Activated CD8-positive, alpha-beta memory T cell treated with anti-CD3 and anti-CD28 coated beads, Interleukin-2, amount 10 ng/mL, durations not matched to agents 7 days and 5 days (primary cell): ENCODE measurements at regions not wholly inside any gene's neighbourhood (a gene's known extent, or its start where the extent isn't known, plus 50 kb on each side); places are given as distances from the start of the nearest gene placed in this dataset.
"Not testable (repeated sequence)": the region's sequence is repeated elsewhere in the genome, so short reads cannot be mapped to it uniquely, and the experiment has no call there.

ENCODE experiments used
- ATAC-seq: fragments of 150-1000 bp; cut with Tn5 transposase; one replicate; pipeline ENCODE4 v1.10.0; 2021; ENCODE audit warnings: moderate library complexity
- CTCF ChIA-PET: fragments of 350-600 bp; sonication (Branson Sonifier 250); formaldehyde crosslinking; loops from one replicate; lab custom pipeline; 2021; ENCODE audit warnings: antibody characterized with exemption; lab: Charles Lee
- DNase-seq: peaks from one replicate; pipeline ENCODE4 v3.0.0-alpha.2; 2020
- H3K27ac Mint-ChIP-seq: one replicate; pipeline ENCODE4 v1.8.0; 2021; ENCODE audit warnings: mild to moderate bottlenecking, mixed read lengths
- H3K27me3 Mint-ChIP-seq: one replicate; pipeline ENCODE4 v1.8.0; 2021; ENCODE audit warnings: mixed read lengths
- H3K36me3 Mint-ChIP-seq: one replicate; pipeline ENCODE4 v1.8.0; 2021; ENCODE audit warnings: mild to moderate bottlenecking, mixed read lengths
- H3K4me1 Mint-ChIP-seq: one replicate; pipeline ENCODE4 v1.8.0; 2021; ENCODE audit warnings: mixed read lengths
- H3K4me3 Mint-ChIP-seq: one replicate; pipeline ENCODE4 v1.8.0; 2021; ENCODE audit warnings: mild to moderate bottlenecking, moderate library complexity, mixed read lengths
- H3K9me3 Mint-ChIP-seq: one replicate; pipeline ENCODE4 v1.8.0; 2022; ENCODE audit warnings: low read depth, mixed read lengths

- H3K4me1 Mint-ChIP-seq: peaks cover 8% of the 10 kb centered on the region
- H3K27ac Mint-ChIP-seq: no peak overlapping the region
- H3K36me3 Mint-ChIP-seq: peaks cover 2% of the 10 kb centered on the region
- CTCF ChIA-PET: no interaction called here
- no peaks in the 10 kb centered on the region for H3K9me3 Mint-ChIP-seq
- DNase-seq: no peak
- H3K27me3 Mint-ChIP-seq: peaks cover 2% of the 10 kb centered on the region
- no peak for ATAC-seq
- H3K4me3 Mint-ChIP-seq: no peak overlapping the region
Observed at GRCh38 chr10:21423850-21424249, 101.6 kb downstream of the SKIDA1 start.

GRCh38 chr10:21423338-21423737 is 102.1 kb downstream of the SKIDA1 start:
- Mint-ChIP-seq H3K36me3 (no peaks in the 10 kb centered on the region), H3K27me3 (peaks cover 2% of the 10 kb centered on the region), H3K27ac (no peak overlapping the region), H3K4me1 (peaks cover 8% of the 10 kb centered on the region), H3K9me3 (no peaks in the 10 kb centered on the region), H3K4me3 (no peak overlapping the region)
- DNase-seq (no peak), ATAC-seq (no peak)
- CTCF ChIA-PET: no interaction called here

- Mint-ChIP-seq H3K4me1 (peaks cover 2% of the 10 kb centered on the region), H3K27ac (no peak overlapping the region), H3K4me3 (no peak overlapping the region), H3K9me3 (no peaks in the 10 kb centered on the region), H3K27me3 (peaks cover 2% of the 10 kb centered on the region), H3K36me3 (no peaks in the 10 kb centered on the region)
- no peak for DNase-seq
- no peak for ATAC-seq
- CTCF ChIA-PET: no interaction called here
Observed at GRCh38 chr10:21421794-21422193, 103.7 kb downstream of the SKIDA1 start.

- ATAC-seq (no peak), DNase-seq (no peak)
- CTCF ChIA-PET: no interaction called here
- Mint-ChIP-seq H3K4me1 (peaks cover 2% of the 10 kb centered on the region), H3K9me3 (no peaks in the 10 kb centered on the region), H3K36me3 (no peaks in the 10 kb centered on the region), H3K27ac (no peak overlapping the region), H3K27me3 (peaks cover 2% of the 10 kb centered on the region), H3K4me3 (no peak overlapping the region)
Observed at GRCh38 chr10:21421016-21421415, 104.5 kb downstream of the SKIDA1 start.

GRCh38 chr10:21418981-21419576 is 106.4 kb downstream of the SKIDA1 start:
- H3K4me3 Mint-ChIP-seq, H3K4me1 Mint-ChIP-seq, H3K27me3 Mint-ChIP-seq, H3K27ac Mint-ChIP-seq, DNase-seq, CTCF ChIA-PET, H3K9me3 Mint-ChIP-seq, ATAC-seq, H3K36me3 Mint-ChIP-seq: not testable (repeated sequence)

GRCh38 chr10:21417172-21417712 is 108.2 kb downstream of the SKIDA1 start:
- H3K27me3 Mint-ChIP-seq: peaks cover 2% of the 10 kb centered on the region
- CTCF ChIA-PET: no interaction called here

GRCh38 chr10:21413680-21414079 is 111.8 kb downstream of the SKIDA1 start:
- DNase-seq (no peak), ATAC-seq (no peak)
- H3K4me3 Mint-ChIP-seq: no peak overlapping the region
- no peaks in the 10 kb centered on the region for H3K9me3 Mint-ChIP-seq
- CTCF ChIA-PET: no interaction called here
- H3K4me1 Mint-ChIP-seq: no peaks in the 10 kb centered on the region
- peaks cover 4% of the 10 kb centered on the region for H3K27me3 Mint-ChIP-seq
- H3K36me3 Mint-ChIP-seq: no peaks in the 10 kb centered on the region
- no peak overlapping the region for H3K27ac Mint-ChIP-seq

More at GRCh38 chr10:21417172-21417712, 108.2 kb downstream of the SKIDA1 start:
- no peak overlapping the region for H3K27ac Mint-ChIP-seq
- peaks cover 2% of the 10 kb centered on the region for H3K4me1 Mint-ChIP-seq
- no peak overlapping the region for H3K4me3 Mint-ChIP-seq
- DNase-seq (no peak), ATAC-seq (no peak)
- no peaks in the 10 kb centered on the region for H3K9me3 Mint-ChIP-seq
- H3K36me3 Mint-ChIP-seq: no peaks in the 10 kb centered on the region

- no peak overlapping the region for H3K4me3 Mint-ChIP-seq
- H3K27ac Mint-ChIP-seq: no peak overlapping the region
- ATAC-seq (no peak), DNase-seq (no peak)
- no peaks in the 10 kb centered on the region for H3K9me3 Mint-ChIP-seq
- no peaks in the 10 kb centered on the region for H3K36me3 Mint-ChIP-seq
- H3K4me1 Mint-ChIP-seq: no peaks in the 10 kb centered on the region
- H3K27me3 Mint-ChIP-seq: peaks cover 4% of the 10 kb centered on the region
- CTCF ChIA-PET: no interaction called here
Observed at GRCh38 chr10:21413268-21413667, 112.2 kb downstream of the SKIDA1 start.

- Mint-ChIP-seq H3K4me1 (peaks cover 11% of the 10 kb centered on the region), H3K27me3 (peaks cover 2% of the 10 kb centered on the region), H3K9me3 (no peaks in the 10 kb centered on the region), H3K27ac (no peak overlapping the region), H3K36me3 (no peaks in the 10 kb centered on the region), H3K4me3 (no peak overlapping the region)
- DNase-seq: no peak
- CTCF ChIA-PET: no interaction called here
- peak; percentile 58 for ATAC-seq
Observed at GRCh38 chr10:21406595-21407193, 118.8 kb downstream of the SKIDA1 start.

- ATAC-seq: no peak
- Mint-ChIP-seq H3K27ac (no peak overlapping the region), H3K27me3 (peaks cover 2% of the 10 kb centered on the region), H3K9me3 (no peaks in the 10 kb centered on the region), H3K4me3 (no peak overlapping the region), H3K4me1 (peaks cover 11% of the 10 kb centered on the region), H3K36me3 (no peaks in the 10 kb centered on the region)
- no peak for DNase-seq
- CTCF ChIA-PET: no interaction called here
Observed at GRCh38 chr10:21405981-21406380, 119.5 kb downstream of the SKIDA1 start.

- DNase-seq (no peak), ATAC-seq (no peak)
- CTCF ChIA-PET: no interaction called here
- H3K27me3 Mint-ChIP-seq: peaks cover 6% of the 10 kb centered on the region
- no peaks in the 10 kb centered on the region for H3K36me3 Mint-ChIP-seq
- no peak overlapping the region for H3K27ac Mint-ChIP-seq
- H3K4me3 Mint-ChIP-seq: no peak overlapping the region
- H3K9me3 Mint-ChIP-seq: no peaks in the 10 kb centered on the region
- H3K4me1 Mint-ChIP-seq: peaks cover 11% of the 10 kb centered on the region
Observed at GRCh38 chr10:21403256-21404015, 122.0 kb downstream of the SKIDA1 start.

GRCh38 chr10:21402606-21403083 is 122.8 kb downstream of the SKIDA1 start:
- peaks cover 7% of the 10 kb centered on the region for H3K27me3 Mint-ChIP-seq
- H3K9me3 Mint-ChIP-seq: no peaks in the 10 kb centered on the region
- no peak for ATAC-seq
- H3K4me1 Mint-ChIP-seq: peaks cover 11% of the 10 kb centered on the region
- H3K4me3 Mint-ChIP-seq: no peak overlapping the region
- H3K27ac Mint-ChIP-seq: no peak overlapping the region
- DNase-seq: no peak
- no peaks in the 10 kb centered on the region for H3K36me3 Mint-ChIP-seq
- CTCF ChIA-PET: no interaction called here

GRCh38 chr10:21401196-21401595 is 124.3 kb downstream of the SKIDA1 start:
- no peaks in the 10 kb centered on the region for H3K9me3 Mint-ChIP-seq
- no peak for ATAC-seq
- CTCF ChIA-PET: no interaction called here
- H3K27me3 Mint-ChIP-seq: peaks cover 7% of the 10 kb centered on the region
- DNase-seq: no peak
- H3K4me1 Mint-ChIP-seq: no peaks in the 10 kb centered on the region
- H3K4me3 Mint-ChIP-seq: no peak overlapping the region
- no peaks in the 10 kb centered on the region for H3K36me3 Mint-ChIP-seq
- H3K27ac Mint-ChIP-seq: no peak overlapping the region
